Adrenal gland (tissue), 5 donors: ENCODE measurements at regions not wholly inside any gene's neighbourhood (a gene's known extent, or its start where the extent isn't known, plus 50 kb on each side); places are given as distances from the start of the nearest gene placed in this dataset.

Experiments used
- POLR2A ChIP-seq, 2 donors: fragments of 450-650 bp; IDR thresholded peaks; one replicate each; pipeline ENCODE4 v1.6.1; 2017; ENCODE audit warnings: antibody characterized with exemption in 2 of 2, mild to moderate bottlenecking in 2 of 2, moderate library complexity in 1 of 2
- TF ChIP-seq, protein P1 (sequence below), 6 experiments: fragments of 450-650 bp in 4 of 6; fragments of 200-600 bp in 2 of 6; sonication (generic) in 1 of 6; IDR thresholded peaks; 1 replicate in 5 of 6; 2 replicates in 1 of 6; pipeline versions ENCODE4 v1.5.1 to v1.8.0; 2016 to 2021; ENCODE audit warnings: antibody characterized with exemption in 6 of 6, mild to moderate bottlenecking in 2 of 6, moderate library complexity in 1 of 6
- donor health status: DM: no; HTN: no; CAD: no.

DNA sequence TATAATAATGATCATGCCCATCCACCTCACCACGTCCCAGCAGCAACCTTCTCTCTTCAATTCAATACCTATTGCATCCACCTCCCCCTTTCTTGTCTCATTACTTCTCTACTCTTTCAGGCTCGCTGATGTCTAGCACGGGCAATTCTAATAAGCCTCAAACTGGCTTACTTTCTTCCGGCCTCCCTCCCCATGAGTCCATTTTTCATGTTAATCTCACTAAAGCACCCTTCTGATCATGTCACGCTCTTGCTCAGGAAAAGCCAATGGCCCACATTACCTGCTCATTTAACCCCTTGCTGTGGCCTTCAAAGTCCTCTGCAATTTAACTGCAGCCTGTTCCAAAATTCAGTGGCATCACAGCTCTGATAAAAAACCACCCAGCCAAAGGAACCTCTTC lies 105.1 kb downstream of the UTRN start:
- TF ChIP-seq, protein P1, sequence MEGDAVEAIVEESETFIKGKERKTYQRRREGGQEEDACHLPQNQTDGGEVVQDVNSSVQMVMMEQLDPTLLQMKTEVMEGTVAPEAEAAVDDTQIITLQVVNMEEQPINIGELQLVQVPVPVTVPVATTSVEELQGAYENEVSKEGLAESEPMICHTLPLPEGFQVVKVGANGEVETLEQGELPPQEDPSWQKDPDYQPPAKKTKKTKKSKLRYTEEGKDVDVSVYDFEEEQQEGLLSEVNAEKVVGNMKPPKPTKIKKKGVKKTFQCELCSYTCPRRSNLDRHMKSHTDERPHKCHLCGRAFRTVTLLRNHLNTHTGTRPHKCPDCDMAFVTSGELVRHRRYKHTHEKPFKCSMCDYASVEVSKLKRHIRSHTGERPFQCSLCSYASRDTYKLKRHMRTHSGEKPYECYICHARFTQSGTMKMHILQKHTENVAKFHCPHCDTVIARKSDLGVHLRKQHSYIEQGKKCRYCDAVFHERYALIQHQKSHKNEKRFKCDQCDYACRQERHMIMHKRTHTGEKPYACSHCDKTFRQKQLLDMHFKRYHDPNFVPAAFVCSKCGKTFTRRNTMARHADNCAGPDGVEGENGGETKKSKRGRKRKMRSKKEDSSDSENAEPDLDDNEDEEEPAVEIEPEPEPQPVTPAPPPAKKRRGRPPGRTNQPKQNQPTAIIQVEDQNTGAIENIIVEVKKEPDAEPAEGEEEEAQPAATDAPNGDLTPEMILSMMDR (IDR thresholded peaks at IDR 0.05) = no peak
- TF ChIP-seq POLR2A (IDR thresholded peaks at IDR 0.05) = no peak
